ENCODE measurements at regions not wholly inside any gene's neighbourhood (a gene's known extent, or its start where the extent isn't known, plus 50 kb on each side); places are given as distances from the start of the nearest gene placed in this dataset.

GRCh38 chr6:113287396-113287795 is 569.7 kb upstream of the MARCKS start:
- no peaks in the 10 kb centered on the region for H3K4me1 Mint-ChIP-seq
- no peak overlapping the region for H3K27ac Mint-ChIP-seq
- peaks cover 36% of the 10 kb centered on the region for H3K9me3 Mint-ChIP-seq
- TF ChIP-seq, protein P1, sequence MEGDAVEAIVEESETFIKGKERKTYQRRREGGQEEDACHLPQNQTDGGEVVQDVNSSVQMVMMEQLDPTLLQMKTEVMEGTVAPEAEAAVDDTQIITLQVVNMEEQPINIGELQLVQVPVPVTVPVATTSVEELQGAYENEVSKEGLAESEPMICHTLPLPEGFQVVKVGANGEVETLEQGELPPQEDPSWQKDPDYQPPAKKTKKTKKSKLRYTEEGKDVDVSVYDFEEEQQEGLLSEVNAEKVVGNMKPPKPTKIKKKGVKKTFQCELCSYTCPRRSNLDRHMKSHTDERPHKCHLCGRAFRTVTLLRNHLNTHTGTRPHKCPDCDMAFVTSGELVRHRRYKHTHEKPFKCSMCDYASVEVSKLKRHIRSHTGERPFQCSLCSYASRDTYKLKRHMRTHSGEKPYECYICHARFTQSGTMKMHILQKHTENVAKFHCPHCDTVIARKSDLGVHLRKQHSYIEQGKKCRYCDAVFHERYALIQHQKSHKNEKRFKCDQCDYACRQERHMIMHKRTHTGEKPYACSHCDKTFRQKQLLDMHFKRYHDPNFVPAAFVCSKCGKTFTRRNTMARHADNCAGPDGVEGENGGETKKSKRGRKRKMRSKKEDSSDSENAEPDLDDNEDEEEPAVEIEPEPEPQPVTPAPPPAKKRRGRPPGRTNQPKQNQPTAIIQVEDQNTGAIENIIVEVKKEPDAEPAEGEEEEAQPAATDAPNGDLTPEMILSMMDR (IDR thresholded peaks at IDR 0.05), result no peak
- no peak overlapping the region for H3K4me3 Mint-ChIP-seq
- peaks cover 4% of the 10 kb centered on the region for H3K27me3 Mint-ChIP-seq (ENCODE audit: low read depth, poor library complexity)
- H3K36me3 Mint-ChIP-seq (ENCODE audit: low read depth), result peaks cover 22% of the 10 kb centered on the region
- no peak for DNase-seq

GRCh38 chr6:113288409-113288808 is 568.7 kb upstream of the MARCKS start:
- no peaks in the 10 kb centered on the region for H3K4me1 Mint-ChIP-seq
- peaks cover 32% of the 10 kb centered on the region for H3K9me3 Mint-ChIP-seq
- no peak for DNase-seq
- peaks cover 22% of the 10 kb centered on the region for H3K36me3 Mint-ChIP-seq (ENCODE audit: low read depth)
- no peak overlapping the region for H3K4me3 Mint-ChIP-seq
- TF ChIP-seq, protein P1 (IDR thresholded peaks at IDR 0.05), result no peak
- no peak overlapping the region for H3K27ac Mint-ChIP-seq
- H3K27me3 Mint-ChIP-seq (ENCODE audit: low read depth, poor library complexity), result peaks cover 4% of the 10 kb centered on the region

GRCh38 chr6:113289166-113289565 is 568.0 kb upstream of the MARCKS start:
- TF ChIP-seq, protein P1 (IDR thresholded peaks at IDR 0.05), result no peak
- Mint-ChIP-seq H3K9me3 (peaks cover 27% of the 10 kb centered on the region), H3K36me3 (ENCODE audit: low read depth) (peaks cover 22% of the 10 kb centered on the region), H3K27ac (no peak overlapping the region), H3K4me3 (no peak overlapping the region), H3K4me1 (no peaks in the 10 kb centered on the region), H3K27me3 (ENCODE audit: low read depth, poor library complexity) (peaks cover 4% of the 10 kb centered on the region)
- DNase-seq, result no peak

- TF ChIP-seq, protein P1 (IDR thresholded peaks at IDR 0.05), result no peak
Observed at GRCh38 chr6:113290684-113291083, 566.5 kb upstream of the MARCKS start.

GRCh38 chr6:113291751-113292445 is 565.2 kb upstream of the MARCKS start:
- H3K9me3 Mint-ChIP-seq, result peaks cover 8% of the 10 kb centered on the region
- no peaks in the 10 kb centered on the region for H3K4me1 Mint-ChIP-seq
- peaks cover 1% of the 10 kb centered on the region for H3K36me3 Mint-ChIP-seq (ENCODE audit: low read depth)
- no peaks in the 10 kb centered on the region for H3K27me3 Mint-ChIP-seq (ENCODE audit: low read depth, poor library complexity)
- TF ChIP-seq, protein P1 (IDR thresholded peaks at IDR 0.05), result no peak
- DNase-seq, result no peak
- H3K27ac Mint-ChIP-seq, result no peak overlapping the region
- no peak overlapping the region for H3K4me3 Mint-ChIP-seq

More at GRCh38 chr6:113290684-113291083, 566.5 kb upstream of the MARCKS start:
- Mint-ChIP-seq H3K9me3 (peaks cover 20% of the 10 kb centered on the region), H3K4me3 (no peak overlapping the region), H3K4me1 (no peaks in the 10 kb centered on the region), H3K27me3 (ENCODE audit: low read depth, poor library complexity) (peaks cover 4% of the 10 kb centered on the region), H3K27ac (no peak overlapping the region), H3K36me3 (ENCODE audit: low read depth) (peaks cover 13% of the 10 kb centered on the region)
- DNase-seq, result no peak

Data from nephron progenitor cell (in vitro differentiated cells).